ENCODE measurements at regions not wholly inside any gene's neighbourhood (a gene's known extent, or its start where the extent isn't known, plus 50 kb on each side); places are given as distances from the start of the nearest gene placed in this dataset.

DNA sequence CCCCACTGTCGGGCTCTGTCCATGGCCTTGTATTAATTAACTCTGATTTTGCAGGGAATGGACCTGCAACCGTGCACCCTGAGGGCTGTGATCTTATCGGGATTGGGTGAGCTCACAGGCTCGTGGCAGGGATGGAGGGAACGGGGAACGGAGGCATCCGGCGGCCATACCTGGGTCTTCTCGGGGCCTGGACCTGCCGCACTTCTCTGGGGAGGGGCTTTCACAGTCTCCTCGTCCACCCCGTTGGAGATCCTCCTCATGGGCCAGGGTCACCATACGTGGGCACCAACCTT is 57.5 kb upstream of the SHH start:
- DNase-seq = no peak
- Histone ChIP-seq H3K27ac (no peak overlapping the region), H3K27me3 (replicated peaks) (peaks cover 4% of the 10 kb centered on the region), H3K36me3 (replicated peaks) (no peaks in the 10 kb centered on the region), H3K4me3 (ENCODE audit: low read depth, low read length) (no peak overlapping the region)
- TF ChIP-seq, protein P1, sequence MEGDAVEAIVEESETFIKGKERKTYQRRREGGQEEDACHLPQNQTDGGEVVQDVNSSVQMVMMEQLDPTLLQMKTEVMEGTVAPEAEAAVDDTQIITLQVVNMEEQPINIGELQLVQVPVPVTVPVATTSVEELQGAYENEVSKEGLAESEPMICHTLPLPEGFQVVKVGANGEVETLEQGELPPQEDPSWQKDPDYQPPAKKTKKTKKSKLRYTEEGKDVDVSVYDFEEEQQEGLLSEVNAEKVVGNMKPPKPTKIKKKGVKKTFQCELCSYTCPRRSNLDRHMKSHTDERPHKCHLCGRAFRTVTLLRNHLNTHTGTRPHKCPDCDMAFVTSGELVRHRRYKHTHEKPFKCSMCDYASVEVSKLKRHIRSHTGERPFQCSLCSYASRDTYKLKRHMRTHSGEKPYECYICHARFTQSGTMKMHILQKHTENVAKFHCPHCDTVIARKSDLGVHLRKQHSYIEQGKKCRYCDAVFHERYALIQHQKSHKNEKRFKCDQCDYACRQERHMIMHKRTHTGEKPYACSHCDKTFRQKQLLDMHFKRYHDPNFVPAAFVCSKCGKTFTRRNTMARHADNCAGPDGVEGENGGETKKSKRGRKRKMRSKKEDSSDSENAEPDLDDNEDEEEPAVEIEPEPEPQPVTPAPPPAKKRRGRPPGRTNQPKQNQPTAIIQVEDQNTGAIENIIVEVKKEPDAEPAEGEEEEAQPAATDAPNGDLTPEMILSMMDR (IDR thresholded peaks at IDR 0.05; ENCODE audit: low read depth, low read length, missing control alignments) = no peak
- in situ Hi-C loops (cut with HindIII; ENCODE audit: low pct_ligation_motif_present, low sequenced_read_pairs) = no loop called here

DNA sequence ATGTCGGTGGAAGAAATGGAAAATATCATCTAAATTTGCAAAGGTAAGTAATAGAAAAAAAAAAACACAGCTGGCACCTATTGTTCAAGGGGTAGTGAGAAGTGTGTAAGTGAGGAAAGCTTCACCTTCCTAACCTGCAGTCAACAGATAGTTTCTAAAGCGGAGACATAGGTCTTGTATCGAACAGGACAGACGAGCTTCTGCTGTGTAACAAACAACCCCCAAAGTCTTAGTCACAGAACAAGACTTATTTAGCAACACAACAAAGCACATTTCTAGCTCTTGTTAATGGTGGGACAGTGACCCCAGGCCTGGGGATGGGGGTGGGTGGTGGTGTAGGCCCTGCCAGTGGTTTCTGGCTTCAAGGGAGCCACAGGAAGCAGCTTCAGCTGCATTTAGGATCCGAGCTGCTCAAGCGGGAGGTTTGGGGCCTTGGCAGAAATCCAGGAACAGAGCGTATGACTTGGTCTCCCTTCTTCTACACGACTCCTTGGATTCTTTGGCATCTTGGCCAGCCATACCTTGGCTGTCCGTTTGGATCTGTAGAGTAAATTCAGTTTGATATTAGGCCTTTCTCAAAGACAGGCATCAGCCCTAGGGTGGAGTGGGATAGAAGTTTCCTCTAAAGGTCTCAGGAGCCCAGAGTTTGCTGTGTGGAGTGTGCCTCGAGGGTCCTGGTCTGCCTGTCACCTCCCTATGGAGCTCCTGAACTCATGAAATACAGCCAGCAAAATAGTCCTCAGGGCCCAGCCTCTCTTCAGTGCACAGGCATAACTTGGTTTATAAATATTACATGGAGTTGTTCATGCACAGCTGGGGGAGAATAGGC is 56.9 kb upstream of the SHH start:
- no peaks in the 10 kb centered on the region for H3K36me3 ChIP-seq (replicated peaks)
- H3K4me3 ChIP-seq (ENCODE audit: low read depth, low read length) = no peak overlapping the region
- H3K27ac ChIP-seq = no peak overlapping the region
- no peak for DNase-seq
- in situ Hi-C loops (cut with HindIII; ENCODE audit: low pct_ligation_motif_present, low sequenced_read_pairs) = no loop called here
- TF ChIP-seq, protein P1 (IDR thresholded peaks at IDR 0.05; ENCODE audit: low read depth, low read length, missing control alignments) = no peak
- peaks cover 4% of the 10 kb centered on the region for H3K27me3 ChIP-seq (replicated peaks)

DNA sequence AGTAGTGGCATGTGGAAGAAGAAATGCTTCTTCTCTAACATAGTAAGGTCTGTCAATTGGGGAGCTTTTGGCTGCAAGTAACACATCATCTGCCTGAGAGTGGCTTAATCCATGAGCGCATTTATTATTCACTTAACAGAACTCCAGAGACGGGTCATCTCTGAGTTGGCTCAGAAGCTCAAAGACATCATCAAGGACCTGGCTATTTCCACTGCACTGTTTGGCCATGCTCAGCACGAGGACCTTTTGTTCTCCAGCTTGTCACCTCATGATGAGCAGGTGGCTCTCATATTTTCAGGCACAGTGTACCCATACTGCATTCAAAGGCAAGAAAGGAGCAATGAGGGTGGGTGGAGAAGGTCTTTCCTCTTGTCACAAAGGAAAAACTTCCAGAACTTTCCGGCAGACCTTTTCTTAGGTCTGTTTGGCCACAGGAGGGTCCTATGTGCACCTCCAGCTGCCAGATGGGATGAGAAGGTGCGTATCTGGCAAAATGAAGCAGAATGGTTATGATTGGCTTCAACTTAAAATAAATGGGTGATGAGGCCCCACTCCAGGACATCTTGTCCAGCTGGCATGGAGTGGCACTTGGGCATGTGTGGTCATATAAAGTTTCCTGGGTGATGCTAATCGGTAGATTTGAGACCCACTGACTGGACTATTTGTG is 55.6 kb upstream of the SHH start:
- no peak overlapping the region for H3K27ac ChIP-seq
- no peak overlapping the region for H3K4me3 ChIP-seq (ENCODE audit: low read depth, low read length)
- no peak for DNase-seq
- in situ Hi-C loops (cut with HindIII; ENCODE audit: low pct_ligation_motif_present, low sequenced_read_pairs) = no loop called here
- peaks cover 4% of the 10 kb centered on the region for H3K27me3 ChIP-seq (replicated peaks)
- no peaks in the 10 kb centered on the region for H3K36me3 ChIP-seq (replicated peaks)
- TF ChIP-seq, protein P1 (IDR thresholded peaks at IDR 0.05; ENCODE audit: low read depth, low read length, missing control alignments) = no peak

DNA sequence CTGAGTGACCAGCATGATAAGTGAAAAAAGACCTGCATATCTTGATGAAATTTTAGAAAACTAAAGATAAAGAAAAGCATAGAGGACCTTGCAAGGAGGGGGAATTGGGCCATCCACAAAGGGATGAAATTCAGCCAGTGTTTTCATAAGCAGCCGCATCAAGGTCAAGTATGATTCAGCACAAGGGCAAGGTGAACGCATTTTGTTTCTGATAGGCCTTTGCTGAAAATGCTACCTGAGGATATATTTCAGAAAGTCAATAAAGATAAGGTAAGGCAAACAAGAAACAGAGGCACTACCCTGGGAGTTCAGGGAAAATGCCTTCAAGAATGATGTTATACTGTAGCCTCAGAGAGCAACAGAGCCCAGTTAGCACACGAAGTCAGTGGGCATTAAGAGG is 55.0 kb upstream of the SHH start:
- no peak for DNase-seq
- no peaks in the 10 kb centered on the region for H3K36me3 ChIP-seq (replicated peaks)
- TF ChIP-seq, protein P1 (IDR thresholded peaks at IDR 0.05; ENCODE audit: low read depth, low read length, missing control alignments) = no peak
- H3K27ac ChIP-seq = no peak overlapping the region
- in situ Hi-C loops (cut with HindIII; ENCODE audit: low pct_ligation_motif_present, low sequenced_read_pairs) = no loop called here
- H3K4me3 ChIP-seq (ENCODE audit: low read depth, low read length) = no peak overlapping the region
- peaks cover 4% of the 10 kb centered on the region for H3K27me3 ChIP-seq (replicated peaks)

DNA sequence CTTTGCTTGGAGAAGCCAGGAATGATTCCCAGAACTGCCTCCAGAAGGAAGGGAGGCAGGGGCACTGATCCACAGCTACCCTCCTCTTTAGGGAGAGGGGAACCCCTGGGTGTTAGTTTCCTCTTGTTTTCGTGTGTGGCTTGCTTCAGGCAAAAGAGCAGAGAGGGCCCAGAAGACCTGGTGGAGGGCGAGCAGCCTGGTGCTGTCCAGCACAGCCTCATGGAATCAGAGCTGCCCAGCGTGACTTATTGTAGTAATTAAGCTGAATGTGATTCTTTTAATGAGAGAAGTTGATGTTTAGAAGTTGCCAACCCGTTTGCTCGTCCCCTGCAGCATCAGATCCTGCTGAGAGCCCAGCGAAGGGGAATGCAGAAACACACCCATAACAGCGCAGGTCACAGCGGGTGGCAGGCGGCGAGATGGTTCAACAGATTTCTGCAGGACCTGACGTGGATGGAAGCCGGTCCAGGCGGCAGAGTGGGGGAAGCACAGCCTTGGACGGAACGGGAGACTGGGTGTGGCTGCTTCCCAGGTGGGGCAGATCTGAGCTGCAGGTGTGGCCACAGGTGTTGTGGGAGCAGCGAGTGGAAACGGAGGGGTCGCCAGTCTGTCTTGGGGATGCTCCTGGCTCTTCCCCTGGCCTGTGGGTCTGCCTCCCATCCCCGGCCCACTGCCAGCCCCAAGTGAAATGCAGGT is 53.7 kb upstream of the SHH start:
- Histone ChIP-seq H3K27ac (no peak overlapping the region), H3K27me3 (replicated peaks) (peaks cover 4% of the 10 kb centered on the region), H3K36me3 (replicated peaks) (no peaks in the 10 kb centered on the region), H3K4me3 (ENCODE audit: low read depth, low read length) (no peak overlapping the region)
- TF ChIP-seq, protein P1 (IDR thresholded peaks at IDR 0.05; ENCODE audit: low read depth, low read length, missing control alignments) = no peak
- no peak for DNase-seq
- in situ Hi-C loops (cut with HindIII; ENCODE audit: low pct_ligation_motif_present, low sequenced_read_pairs) = no loop called here

Data from brain microvascular endothelial cell (primary cell).